ENCODE measurements at regions not wholly inside any gene's neighbourhood (a gene's known extent, or its start where the extent isn't known, plus 50 kb on each side); places are given as distances from the start of the nearest gene placed in this dataset.

- ATAC-seq (peak; percentile 27; the same call in 1 of the 2 replicates), DNase-seq (peak; percentile 43)
- POLR2A ChIA-PET (ENCODE audit: unreplicated experiment), result no interaction called here
- Histone ChIP-seq H3K4me1 (ENCODE audit: insufficient read depth, low read length) (peaks cover 23% of the 10 kb centered on the region), H3K27ac (ENCODE audit: low read length) (no peak overlapping the region), H3K9me2 (replicated peaks; ENCODE audit: low read length) (no peaks in the 10 kb centered on the region), H3K4me3 (ENCODE audit: low read length) (no peak overlapping the region), H3K4me2 (ENCODE audit: low read length) (no peak overlapping the region), H3K9ac (ENCODE audit: low read length) (no peak overlapping the region), H3K9me3 (ENCODE audit: low read length) (no peaks in the 10 kb centered on the region), H3K36me3 (ENCODE audit: low read depth, low read length) (no peaks in the 10 kb centered on the region), H4K20me1 (ENCODE audit: low read length) (no peaks in the 10 kb centered on the region), H3K27me3 (ENCODE audit: low read length) (no peaks in the 10 kb centered on the region), H2AFZ (ENCODE audit: low read length) (no peak overlapping the region), H3K79me2 (ENCODE audit: low read length) (no peaks in the 10 kb centered on the region), H3F3A (ENCODE audit: low read length, unreplicated experiment) (no peaks in the 10 kb centered on the region)
- CTCF ChIA-PET, result no interaction called here
- no TSS peak for BruUV-seq (replicated peaks)
- intact Hi-C loops (cut with micrococcal nuclease), result no loop called here
- TF ChIP-seq EZH2 (IDR thresholded peaks at IDR 0.05; ENCODE audit: low read length, unreplicated experiment), result no peak
- no peak for TF ChIP-seq EZH2phosphoT487 (IDR thresholded peaks at IDR 0.05; ENCODE audit: borderline replicate concordance, low read length)
- TF ChIP-seq CTCF (conservative IDR thresholded peaks at IDR 0.05; ENCODE audit: low read depth, low read length), result no peak
Measured at GRCh38 chr9:95816716-95817115, 58.8 kb upstream of the ERCC6L2 start.

GRCh38 chr9:95815961-95816360 is 59.5 kb upstream of the ERCC6L2 start:
- DNase-seq (no peak), ATAC-seq (no peak)
- BruUV-seq (replicated peaks), result no TSS peak
- intact Hi-C loops (cut with micrococcal nuclease), result no loop called here
- TF ChIP-seq CTCF (conservative IDR thresholded peaks at IDR 0.05; ENCODE audit: low read depth, low read length) (no peak), EZH2 (IDR thresholded peaks at IDR 0.05; ENCODE audit: low read length, unreplicated experiment) (no peak), EZH2phosphoT487 (IDR thresholded peaks at IDR 0.05; ENCODE audit: borderline replicate concordance, low read length) (no peak)
- H3K27me3 ChIP-seq (ENCODE audit: low read length), result no peaks in the 10 kb centered on the region
- POLR2A ChIA-PET (ENCODE audit: unreplicated experiment), result no interaction called here
- H3K9me2 ChIP-seq (replicated peaks; ENCODE audit: low read length), result no peaks in the 10 kb centered on the region
- no peak overlapping the region for H3K27ac ChIP-seq (ENCODE audit: low read length)
- no peaks in the 10 kb centered on the region for H3K9me3 ChIP-seq (ENCODE audit: low read length)
- H3K36me3 ChIP-seq (ENCODE audit: low read depth, low read length), result no peaks in the 10 kb centered on the region
- no peak overlapping the region for H3K9ac ChIP-seq (ENCODE audit: low read length)
- no peak overlapping the region for H3K4me2 ChIP-seq (ENCODE audit: low read length)
- no peaks in the 10 kb centered on the region for H4K20me1 ChIP-seq (ENCODE audit: low read length)
- no peak overlapping the region for H3K4me3 ChIP-seq (ENCODE audit: low read length)
- no peaks in the 10 kb centered on the region for H3F3A ChIP-seq (ENCODE audit: low read length, unreplicated experiment)
- H2AFZ ChIP-seq (ENCODE audit: low read length), result no peak overlapping the region
- no peaks in the 10 kb centered on the region for H3K79me2 ChIP-seq (ENCODE audit: low read length)
- H3K4me1 ChIP-seq (ENCODE audit: insufficient read depth, low read length), result peaks cover 23% of the 10 kb centered on the region
- CTCF ChIA-PET, result no interaction called here

GRCh38 chr9:95815133-95815532 is 60.4 kb upstream of the ERCC6L2 start:
- H3K4me2 ChIP-seq (ENCODE audit: low read length), result no peak overlapping the region
- H3K36me3 ChIP-seq (ENCODE audit: low read depth, low read length), result no peaks in the 10 kb centered on the region
- intact Hi-C loops (cut with micrococcal nuclease), result no loop called here
- ChIA-PET CTCF (no interaction called here), POLR2A (ENCODE audit: unreplicated experiment) (no interaction called here)
- H3K9ac ChIP-seq (ENCODE audit: low read length), result no peak overlapping the region
- TF ChIP-seq CTCF (conservative IDR thresholded peaks at IDR 0.05; ENCODE audit: low read depth, low read length) (no peak), EZH2phosphoT487 (IDR thresholded peaks at IDR 0.05; ENCODE audit: borderline replicate concordance, low read length) (no peak), EZH2 (IDR thresholded peaks at IDR 0.05; ENCODE audit: low read length, unreplicated experiment) (no peak)
- H3K27me3 ChIP-seq (ENCODE audit: low read length), result no peaks in the 10 kb centered on the region
- BruUV-seq (replicated peaks), result no TSS peak
- H4K20me1 ChIP-seq (ENCODE audit: low read length), result no peaks in the 10 kb centered on the region
- H3K9me3 ChIP-seq (ENCODE audit: low read length), result no peaks in the 10 kb centered on the region
- peaks cover 23% of the 10 kb centered on the region for H3K4me1 ChIP-seq (ENCODE audit: insufficient read depth, low read length)
- ATAC-seq (peak; percentile 27; the same call in 1 of the 2 replicates), DNase-seq (peak; percentile 56)
- no peaks in the 10 kb centered on the region for H3K9me2 ChIP-seq (replicated peaks; ENCODE audit: low read length)
- H2AFZ ChIP-seq (ENCODE audit: low read length), result no peak overlapping the region
- H3K27ac ChIP-seq (ENCODE audit: low read length), result no peak overlapping the region
- no peaks in the 10 kb centered on the region for H3K79me2 ChIP-seq (ENCODE audit: low read length)
- H3K4me3 ChIP-seq (ENCODE audit: low read length), result no peak overlapping the region
- H3F3A ChIP-seq (ENCODE audit: low read length, unreplicated experiment), result no peaks in the 10 kb centered on the region

Measured in PC-3 (cell line).